ENCODE measurements at regions not wholly inside any gene's neighbourhood (a gene's known extent, or its start where the extent isn't known, plus 50 kb on each side); places are given as distances from the start of the nearest gene placed in this dataset.

DNA sequence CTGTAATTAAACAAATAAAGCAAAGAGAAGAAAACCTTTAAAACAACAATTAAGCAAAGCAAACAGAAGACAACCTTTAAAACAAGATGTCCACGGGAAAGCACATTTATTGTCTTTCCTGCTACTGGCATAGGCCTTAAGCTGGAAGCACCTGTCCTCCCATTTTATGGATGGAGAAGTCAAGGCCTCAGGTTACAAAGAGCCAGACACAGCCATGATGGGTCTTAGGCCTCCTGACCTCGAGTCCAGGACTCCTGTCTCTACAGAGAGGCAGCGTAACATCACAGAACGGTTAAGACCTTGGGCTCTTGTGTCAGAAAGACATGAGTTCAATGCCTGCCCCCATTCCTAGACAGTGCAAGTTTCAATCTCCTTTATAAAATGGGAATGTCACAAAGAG, 54.7 kb upstream of the INSYN1 start:
- Histone ChIP-seq H3K36me3 (ENCODE audit: control insufficient read depth, insufficient read depth, low read length) (no peaks in the 10 kb centered on the region), H3K79me2 (ENCODE audit: control insufficient read depth, insufficient read depth, low read length) (no peaks in the 10 kb centered on the region), H3K4me1 (ENCODE audit: control insufficient read depth, extremely low read depth, insufficient read depth, low read length) (no peaks in the 10 kb centered on the region), H3K4me2 (ENCODE audit: extremely low read depth, insufficient read depth, low read length) (no peak overlapping the region), H3K9ac (ENCODE audit: insufficient read depth, low read length) (no peak overlapping the region), H3K27ac (ENCODE audit: insufficient read depth, low read length) (no peak overlapping the region), H4K20me1 (ENCODE audit: control insufficient read depth, extremely low read depth, insufficient read depth, low read length) (no peaks in the 10 kb centered on the region), H3K4me3 (replicated peaks in 1 of 4; ENCODE audit: control extremely low read depth in 1 of 4, insufficient read depth in 1 of 4, low read depth in 3 of 4, low read length in 4 of 4) (no peak overlapping the region), H2AFZ (ENCODE audit: low read length) (no peak overlapping the region), H3K27me3 (ENCODE audit: control insufficient read depth, insufficient read depth, low read length) (peaks cover 9% of the 10 kb centered on the region), H3K9me3 (ENCODE audit: control insufficient read depth, insufficient read depth, low read depth, low read length) (no peaks in the 10 kb centered on the region)
- TF ChIP-seq, protein P1, sequence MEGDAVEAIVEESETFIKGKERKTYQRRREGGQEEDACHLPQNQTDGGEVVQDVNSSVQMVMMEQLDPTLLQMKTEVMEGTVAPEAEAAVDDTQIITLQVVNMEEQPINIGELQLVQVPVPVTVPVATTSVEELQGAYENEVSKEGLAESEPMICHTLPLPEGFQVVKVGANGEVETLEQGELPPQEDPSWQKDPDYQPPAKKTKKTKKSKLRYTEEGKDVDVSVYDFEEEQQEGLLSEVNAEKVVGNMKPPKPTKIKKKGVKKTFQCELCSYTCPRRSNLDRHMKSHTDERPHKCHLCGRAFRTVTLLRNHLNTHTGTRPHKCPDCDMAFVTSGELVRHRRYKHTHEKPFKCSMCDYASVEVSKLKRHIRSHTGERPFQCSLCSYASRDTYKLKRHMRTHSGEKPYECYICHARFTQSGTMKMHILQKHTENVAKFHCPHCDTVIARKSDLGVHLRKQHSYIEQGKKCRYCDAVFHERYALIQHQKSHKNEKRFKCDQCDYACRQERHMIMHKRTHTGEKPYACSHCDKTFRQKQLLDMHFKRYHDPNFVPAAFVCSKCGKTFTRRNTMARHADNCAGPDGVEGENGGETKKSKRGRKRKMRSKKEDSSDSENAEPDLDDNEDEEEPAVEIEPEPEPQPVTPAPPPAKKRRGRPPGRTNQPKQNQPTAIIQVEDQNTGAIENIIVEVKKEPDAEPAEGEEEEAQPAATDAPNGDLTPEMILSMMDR (conservative IDR thresholded peaks at IDR 0.05 in 1 of 2, IDR thresholded peaks at IDR 0.05 in 1 of 2; ENCODE audit: low read depth in 1 of 2, low read length in 2 of 2), result no peak
- no peak for TF ChIP-seq EZH2 (IDR thresholded peaks at IDR 0.05; ENCODE audit: low read length, missing control alignments)
- DNase-seq (ENCODE audit: low read depth in 2 of 2), result no peak

DNA sequence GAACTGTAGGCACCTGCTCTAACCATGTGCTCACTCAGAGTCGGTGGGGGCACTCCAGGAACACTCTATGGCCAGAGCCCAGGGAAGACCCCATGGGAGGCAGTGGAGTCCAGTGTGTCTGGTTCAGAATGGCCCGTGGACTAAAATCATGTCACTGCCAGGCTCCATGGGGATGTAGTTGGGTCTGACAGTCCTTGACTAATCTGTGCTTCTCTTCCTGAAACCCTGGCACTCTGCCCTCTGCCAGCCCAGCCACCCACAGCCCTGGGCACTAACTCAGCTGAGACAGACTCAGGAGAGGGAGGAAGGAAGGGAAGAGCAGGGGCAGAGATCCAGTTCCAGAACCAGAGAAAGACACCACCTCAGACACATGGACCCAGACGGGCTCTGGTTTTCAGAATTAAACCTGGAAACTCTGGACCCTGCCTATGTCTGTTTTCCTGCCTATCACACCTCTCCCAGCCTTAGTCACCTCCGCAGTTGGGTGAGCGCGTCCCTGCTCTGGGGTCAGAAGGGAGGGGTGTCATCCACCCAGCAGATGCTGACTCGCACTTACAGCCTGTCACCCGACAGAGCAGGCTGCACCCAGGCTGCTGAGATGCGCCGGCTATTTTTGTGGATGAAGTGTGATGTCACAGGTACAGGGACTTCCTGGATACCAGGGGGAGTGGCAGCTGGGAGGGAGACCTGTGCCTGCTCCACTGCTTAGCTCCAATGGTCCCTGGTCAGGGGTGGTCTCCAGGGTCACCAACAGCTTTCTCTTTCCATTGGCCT, 56.8 kb upstream of the INSYN1 start:
- TF ChIP-seq, protein P1 (conservative IDR thresholded peaks at IDR 0.05 in 1 of 2, IDR thresholded peaks at IDR 0.05 in 1 of 2; ENCODE audit: low read depth in 1 of 2, low read length in 2 of 2), result no peak
- TF ChIP-seq EZH2 (IDR thresholded peaks at IDR 0.05; ENCODE audit: low read length, missing control alignments), result no peak
- Histone ChIP-seq H3K27me3 (ENCODE audit: control insufficient read depth, insufficient read depth, low read length) (peaks cover 9% of the 10 kb centered on the region), H4K20me1 (ENCODE audit: control insufficient read depth, extremely low read depth, insufficient read depth, low read length) (no peaks in the 10 kb centered on the region), H3K4me3 (replicated peaks in 1 of 4; ENCODE audit: control extremely low read depth in 1 of 4, insufficient read depth in 1 of 4, low read depth in 3 of 4, low read length in 4 of 4) (no peak overlapping the region), H3K79me2 (ENCODE audit: control insufficient read depth, insufficient read depth, low read length) (no peaks in the 10 kb centered on the region), H3K27ac (ENCODE audit: insufficient read depth, low read length) (no peak overlapping the region), H2AFZ (ENCODE audit: low read length) (no peak overlapping the region), H3K4me2 (ENCODE audit: extremely low read depth, insufficient read depth, low read length) (no peak overlapping the region), H3K36me3 (ENCODE audit: control insufficient read depth, insufficient read depth, low read length) (no peaks in the 10 kb centered on the region), H3K9ac (ENCODE audit: insufficient read depth, low read length) (no peak overlapping the region), H3K9me3 (ENCODE audit: control insufficient read depth, insufficient read depth, low read depth, low read length) (no peaks in the 10 kb centered on the region), H3K4me1 (ENCODE audit: control insufficient read depth, extremely low read depth, insufficient read depth, low read length) (no peaks in the 10 kb centered on the region)
- peak in 1 of 2 donors; percentile 14 for DNase-seq (ENCODE audit: low read depth in 2 of 2)

DNA sequence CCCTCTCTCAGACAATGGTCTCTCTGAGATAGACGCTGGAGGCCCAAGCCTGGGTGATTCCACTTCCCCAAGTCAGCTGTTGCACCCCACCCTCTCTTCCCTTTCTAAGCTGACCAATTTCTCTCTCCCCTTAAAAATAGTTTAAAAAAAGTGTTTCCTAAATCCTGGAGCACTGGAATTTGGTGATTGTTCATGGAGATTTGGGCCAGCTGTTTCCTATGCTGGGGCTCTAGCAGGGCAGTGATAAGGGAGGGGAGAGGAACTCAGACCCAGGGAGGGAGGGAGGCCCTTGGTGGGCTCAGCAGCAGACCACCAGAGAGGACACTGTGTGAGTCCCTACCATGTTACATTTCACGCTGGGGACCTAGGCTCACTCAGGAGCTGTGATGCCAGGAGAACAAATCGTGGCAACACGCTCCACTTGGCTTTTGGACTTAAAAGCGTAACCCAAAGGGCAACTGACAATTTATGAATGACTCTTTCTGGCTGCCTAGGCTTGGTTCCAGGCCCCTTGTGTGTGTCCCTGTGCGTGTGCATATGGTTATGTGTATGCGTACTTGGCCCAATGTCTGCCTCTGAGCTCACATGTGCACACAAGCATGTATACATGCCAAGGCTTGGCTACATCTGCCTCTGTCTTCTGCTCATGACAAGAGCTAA, 59.8 kb upstream of the INSYN1 start:
- Histone ChIP-seq H4K20me1 (ENCODE audit: control insufficient read depth, extremely low read depth, insufficient read depth, low read length) (no peaks in the 10 kb centered on the region), H3K27ac (ENCODE audit: insufficient read depth, low read length) (no peak overlapping the region), H3K4me1 (ENCODE audit: control insufficient read depth, extremely low read depth, insufficient read depth, low read length) (no peaks in the 10 kb centered on the region), H2AFZ (ENCODE audit: low read length) (no peak overlapping the region), H3K9ac (ENCODE audit: insufficient read depth, low read length) (no peak overlapping the region), H3K4me3 (replicated peaks in 1 of 4; ENCODE audit: control extremely low read depth in 1 of 4, insufficient read depth in 1 of 4, low read depth in 3 of 4, low read length in 4 of 4) (no peak overlapping the region), H3K9me3 (ENCODE audit: control insufficient read depth, insufficient read depth, low read depth, low read length) (no peaks in the 10 kb centered on the region), H3K27me3 (ENCODE audit: control insufficient read depth, insufficient read depth, low read length) (peaks cover 8% of the 10 kb centered on the region), H3K36me3 (ENCODE audit: control insufficient read depth, insufficient read depth, low read length) (no peaks in the 10 kb centered on the region), H3K4me2 (ENCODE audit: extremely low read depth, insufficient read depth, low read length) (no peak overlapping the region), H3K79me2 (ENCODE audit: control insufficient read depth, insufficient read depth, low read length) (no peaks in the 10 kb centered on the region)
- TF ChIP-seq EZH2 (IDR thresholded peaks at IDR 0.05; ENCODE audit: low read length, missing control alignments), result no peak
- TF ChIP-seq, protein P1 (conservative IDR thresholded peaks at IDR 0.05 in 1 of 2, IDR thresholded peaks at IDR 0.05 in 1 of 2; ENCODE audit: low read depth in 1 of 2, low read length in 2 of 2), result no peak
- DNase-seq (ENCODE audit: low read depth in 2 of 2), result no peak
